GM23338 (cell line): ENCODE measurements at regions not wholly inside any gene's neighbourhood (a gene's known extent, or its start where the extent isn't known, plus 50 kb on each side); places are given as distances from the start of the nearest gene placed in this dataset.
"Not testable (repeated sequence)": the region's sequence is repeated elsewhere in the genome, so short reads cannot be mapped to it uniquely, and the experiment has no call there.

Experiments used
- CREB1 ChIP-seq: fragments of 250-450 bp; sonication (Bioruptor Pico); IDR thresholded peaks from 2 replicates; pipeline ENCODE4 v1.5.0; 2020; ENCODE audit warnings: low read depth, mild to moderate bottlenecking, moderate library complexity
- CTCF ChIP-seq, 2 experiments: fragments of 200-600 bp in 1 of 2; sonication (generic) in 1 of 2; conservative IDR thresholded peaks; 2 replicates each; pipeline versions ENCODE4 v1.5.1 to v1.6.1; 2016 to 2017; ENCODE audit warnings: antibody characterized with exemption in 2 of 2, low read depth in 2 of 2, mild to moderate bottlenecking in 2 of 2, moderate library complexity in 1 of 2
- EZH2 ChIP-seq: fragments of 200-600 bp; sonication (generic); IDR thresholded peaks from one replicate; pipeline ENCODE4 v1.8.0; 2017; ENCODE audit warnings: antibody characterized with exemption, mild to moderate bottlenecking, low read depth; ENCODE audit not compliant: unreplicated experiment
- EZH2phosphoT487 ChIP-seq: fragments of 200-600 bp; sonication (generic); IDR thresholded peaks from one replicate; pipeline ENCODE4 v1.8.1; 2018; ENCODE audit warnings: antibody characterized with exemption; ENCODE audit not compliant: unreplicated experiment
- POLR2AphosphoS5 ChIP-seq: IDR thresholded peaks from 2 replicates; pipeline ENCODE4 v1.6.1; 2016; ENCODE audit warnings: antibody characterized with exemption, low read depth
- REST ChIP-seq: IDR thresholded peaks from one replicate; pipeline ENCODE4 v1.6.1; 2018; ENCODE audit warnings: antibody characterized with exemption; ENCODE audit not compliant: unreplicated experiment
- ZNF114 ChIP-seq: fragments of 250-450 bp; sonication (Bioruptor Pico); IDR thresholded peaks from 2 replicates; pipeline ENCODE4 v1.5.0; 2020; ENCODE audit warnings: mild to moderate bottlenecking, moderate library complexity

GRCh38 chr9:42931045-42931444, 747.6 kb downstream of the SPATA31A6 start:
- TF ChIP-seq EZH2; CTCF (conservative IDR thresholded peaks at IDR 0.05; ENCODE audit: low read depth in 2 of 2); ZNF114 (CRISPR knock-in tag); EZH2phosphoT487; POLR2AphosphoS5; CREB1; REST: not testable (repeated sequence)
